HepG2 (cell line): ENCODE measurements at regions not wholly inside any gene's neighbourhood (a gene's known extent, or its start where the extent isn't known, plus 50 kb on each side); places are given as distances from the start of the nearest gene placed in this dataset.

Source experiments
- PATZ1 ChIP-seq: sonication (generic); formaldehyde crosslinking; IDR thresholded peaks from 2 replicates; pipeline ENCODE4 v1.4.0; 2020; ENCODE audit warnings: missing genetic modification reagents
- RNF2 ChIP-seq: fragments of 450-650 bp; conservative IDR thresholded peaks from 2 replicates; pipeline ENCODE4 v1.6.1; 2016; ENCODE audit warnings: low read depth

GRCh38 chr16:54746596-54746995 is 184.1 kb upstream of the IRX5 start:
- TF ChIP-seq PATZ1 (CRISPR knock-in tag) (no peak), RNF2 (no peak)
